T follicular helper cell (primary cell): ENCODE measurements at regions not wholly inside any gene's neighbourhood (a gene's known extent, or its start where the extent isn't known, plus 50 kb on each side); places are given as distances from the start of the nearest gene placed in this dataset.
"Not testable (repeated sequence)": the region's sequence is repeated elsewhere in the genome, so short reads cannot be mapped to it uniquely, and the experiment has no call there.

Source experiments
- DNase-seq: peaks from one replicate; pipeline ENCODE4 v3.0.0-alpha.2; 2020; ENCODE audit warnings: low read depth

DNA sequence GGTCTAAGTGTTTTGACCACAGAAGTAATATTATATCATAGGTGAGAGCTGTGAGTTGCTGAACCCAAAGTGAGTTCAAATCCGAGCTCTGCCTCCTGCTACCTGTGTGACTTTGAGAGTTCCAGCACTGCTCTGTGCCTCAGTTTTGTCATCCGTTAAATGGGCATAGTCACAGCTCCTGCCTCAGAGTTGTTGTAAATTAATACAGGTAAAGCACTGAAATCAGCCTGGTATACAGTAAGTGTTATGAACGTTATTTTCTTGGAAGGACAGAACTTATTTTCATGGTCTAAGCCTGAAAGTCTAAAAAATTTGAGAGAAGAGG is 65.4 kb upstream of the ZNF195 start:
- not testable (repeated sequence) for DNase-seq

DNA sequence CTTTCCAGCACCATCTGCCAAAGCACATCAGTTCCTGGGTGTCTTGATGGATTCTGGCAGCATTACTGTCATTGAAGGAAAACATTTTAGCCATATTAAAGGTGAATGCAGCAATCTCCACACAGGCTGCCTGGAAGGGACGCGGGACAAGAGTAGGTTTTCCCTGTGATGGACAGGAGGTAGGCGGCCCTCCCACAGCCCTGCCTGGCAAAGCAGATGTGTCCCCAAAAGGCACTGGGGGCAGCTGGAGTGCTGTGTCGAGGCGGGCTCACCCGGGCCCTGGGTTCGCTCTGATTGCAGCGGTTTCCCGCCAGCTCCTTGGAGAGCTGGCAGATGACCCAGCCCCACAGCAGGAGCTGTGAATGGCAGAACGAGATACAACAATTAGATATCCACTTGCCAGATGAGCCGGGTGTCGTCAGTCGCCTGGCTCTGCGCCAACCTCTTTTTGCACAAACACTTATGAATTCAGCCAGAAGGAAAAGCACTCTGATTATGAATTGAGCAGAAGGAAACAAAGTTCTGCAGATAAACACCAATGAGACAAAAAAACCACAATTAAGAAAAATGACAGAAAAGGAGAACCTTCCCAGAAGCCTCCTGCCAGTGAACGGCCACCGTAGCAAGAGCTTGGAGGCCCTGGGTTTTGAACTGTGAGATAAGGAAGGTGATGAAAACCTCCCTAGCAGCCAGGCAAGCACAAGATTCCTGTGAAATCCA is 64.9 kb upstream of the ZNF195 start:
- DNase-seq, result not testable (repeated sequence)

DNA sequence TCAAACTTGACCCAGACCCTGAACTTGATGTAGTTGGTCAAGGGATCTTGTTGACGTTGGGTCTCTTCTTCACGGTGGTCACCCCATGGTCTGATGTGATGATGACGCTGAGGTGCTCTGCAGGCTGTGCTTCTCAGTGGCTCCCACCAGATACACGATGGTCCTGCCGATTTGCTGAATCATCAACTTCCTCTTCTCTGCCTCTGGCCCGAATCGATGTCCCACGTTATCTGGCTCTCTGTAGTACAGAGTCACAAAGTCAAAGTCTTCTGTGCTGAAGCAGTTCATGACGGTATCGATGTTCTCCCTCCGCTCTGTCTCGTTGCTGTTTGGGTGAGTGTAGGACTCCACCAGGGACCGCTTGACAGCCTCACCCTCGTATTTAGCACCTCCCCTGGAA is 58.5 kb upstream of the ZNF195 start:
- not testable (repeated sequence) for DNase-seq

DNA sequence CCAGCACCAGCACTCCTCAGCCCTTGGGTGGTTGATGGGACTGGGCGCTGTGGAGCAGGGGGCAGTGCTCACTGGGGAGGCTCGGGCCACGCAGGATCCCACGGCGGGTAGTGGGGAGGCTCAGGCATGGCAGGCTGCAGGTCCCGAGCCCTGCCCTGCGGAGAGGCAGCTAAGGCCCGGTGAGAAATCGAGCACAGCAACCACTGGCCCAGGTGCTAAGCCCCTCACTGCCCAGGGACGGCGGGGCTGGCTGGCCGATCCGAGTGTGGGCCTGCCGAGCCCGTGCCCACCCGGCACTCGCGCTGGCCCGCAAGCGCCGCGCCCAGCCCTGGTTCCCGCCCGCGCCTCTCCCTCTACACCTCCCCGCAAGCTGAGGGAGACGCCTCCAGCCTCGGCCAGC is 56.0 kb upstream of the ZNF195 start:
- DNase-seq, result no peak

DNA sequence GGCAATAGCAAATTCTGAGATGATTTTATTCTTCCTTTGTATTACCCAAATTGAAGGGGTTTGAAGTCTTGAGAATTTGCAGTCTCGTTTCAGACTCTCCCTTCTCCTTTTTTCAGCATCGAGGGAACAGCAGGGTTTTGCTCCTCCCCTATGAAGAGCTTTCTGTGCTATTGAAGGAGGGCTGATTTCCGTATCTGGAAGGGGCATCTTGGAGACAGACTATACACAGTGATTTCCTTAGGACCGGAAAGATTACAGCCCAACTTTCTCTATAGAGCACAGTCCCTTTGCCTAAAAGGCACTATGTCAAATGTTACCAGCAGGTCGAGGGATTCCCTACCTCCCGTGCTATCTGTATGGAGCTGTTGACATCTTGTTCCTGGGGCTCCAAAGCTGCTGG is 50.2 kb upstream of the ZNF195 start:
- not testable (repeated sequence) for DNase-seq
